ENCODE measurements at regions not wholly inside any gene's neighbourhood (a gene's known extent, or its start where the extent isn't known, plus 50 kb on each side); places are given as distances from the start of the nearest gene placed in this dataset.
"Not testable (repeated sequence)": the region's sequence is repeated elsewhere in the genome, so short reads cannot be mapped to it uniquely, and the experiment has no call there.

GRCh38 chr3:6739288-6739687 lies 121.6 kb upstream of the GRM7 start:
- no peak for DNase-seq

- no peak for DNase-seq
These were observed 117.7 kb upstream of the GRM7 start for GRCh38 chr3:6743067-6743720.

GRCh38 chr3:6746443-6746842 lies 114.5 kb upstream of the GRM7 start:
- DNase-seq, result no peak

GRCh38 chr3:6747017-6747416 lies 113.9 kb upstream of the GRM7 start:
- no peak for DNase-seq

GRCh38 chr3:6750782-6751181 lies 110.1 kb upstream of the GRM7 start:
- DNase-seq, result no peak

GRCh38 chr3:6753536-6753935 lies 107.4 kb upstream of the GRM7 start:
- no peak for DNase-seq

- not testable (repeated sequence) for DNase-seq
These were observed 91.2 kb upstream of the GRM7 start for GRCh38 chr3:6769532-6770396.

- no peak for DNase-seq
These were observed 90.6 kb upstream of the GRM7 start for GRCh38 chr3:6770397-6770690.

- no peak for DNase-seq
These were observed 89.7 kb upstream of the GRM7 start for GRCh38 chr3:6771171-6771570.

GRCh38 chr3:6779140-6779539 lies 81.8 kb upstream of the GRM7 start:
- DNase-seq, result no peak

GRCh38 chr3:6781092-6781491 lies 79.8 kb upstream of the GRM7 start:
- no peak for DNase-seq

- DNase-seq, result no peak
These were observed 75.2 kb upstream of the GRM7 start for GRCh38 chr3:6785726-6786125.

GRCh38 chr3:6791161-6791560 lies 69.8 kb upstream of the GRM7 start:
- no peak for DNase-seq

- no peak for DNase-seq
These were observed 61.5 kb upstream of the GRM7 start for GRCh38 chr3:6799264-6799915.

- DNase-seq, result no peak
These were observed 57.3 kb upstream of the GRM7 start for GRCh38 chr3:6803619-6804018.

GRCh38 chr3:6805236-6805635 lies 55.7 kb upstream of the GRM7 start:
- no peak for DNase-seq

GRCh38 chr3:6806991-6807390 lies 53.9 kb upstream of the GRM7 start:
- DNase-seq, result no peak

GRCh38 chr3:6807967-6808588 lies 52.8 kb upstream of the GRM7 start:
- no peak for DNase-seq

GRCh38 chr3:6809349-6809748 lies 51.6 kb upstream of the GRM7 start:
- DNase-seq, result no peak
